Mesendoderm (in vitro differentiated cells): ENCODE measurements at regions not wholly inside any gene's neighbourhood (a gene's known extent, or its start where the extent isn't known, plus 50 kb on each side); places are given as distances from the start of the nearest gene placed in this dataset.
A peak's percentile ranks its signal among the peaks of the same experiment; 100 is the strongest.

Source experiments
- DNase-seq: peaks from one replicate; pipeline ENCODE4 v3.0.0; 2013
- H2AK5ac ChIP-seq: 2 replicates; pipeline ENCODE4 v1.6.1; 2013; ENCODE audit warnings: low read length, inconsistent platforms
- H2BK120ac ChIP-seq: 2 replicates; pipeline ENCODE4 v1.6.1; 2013; ENCODE audit warnings: low read depth, mild to moderate bottlenecking, low read length, moderate library complexity, mixed read lengths
- H2BK15ac ChIP-seq: replicated peaks from 2 replicates; pipeline ENCODE4 v1.6.1; 2013; ENCODE audit warnings: low read depth, mild to moderate bottlenecking, moderate library complexity
- H2BK5ac ChIP-seq: 2 replicates; pipeline ENCODE4 v1.6.1; 2013; ENCODE audit warnings: low read length, inconsistent platforms
- H3K18ac ChIP-seq: 2 replicates; pipeline ENCODE4 v1.6.1; 2013; ENCODE audit warnings: mild to moderate bottlenecking, low read length, mixed read lengths
- H3K23ac ChIP-seq: one replicate; pipeline ENCODE4 v1.6.1; 2013; ENCODE audit warnings: low read length
- H3K27ac ChIP-seq: 2 replicates; pipeline ENCODE4 v1.5.1; 2013; ENCODE audit warnings: low read depth, mild to moderate bottlenecking, inconsistent platforms, low read length, moderate library complexity
- H3K27me3 ChIP-seq: 2 replicates; pipeline ENCODE4 v1.6.1; 2013; ENCODE audit warnings: low read length, control low read depth, mild to moderate bottlenecking, inconsistent platforms; ENCODE audit not compliant: insufficient read depth, poor library complexity
- H3K36me3 ChIP-seq: 2 replicates; pipeline ENCODE4 v1.6.1; 2013; ENCODE audit warnings: low read length, inconsistent platforms; ENCODE audit not compliant: control insufficient read depth, insufficient read depth
- H3K4ac ChIP-seq: one replicate; pipeline ENCODE4 v1.6.1; 2013; ENCODE audit warnings: low read depth, mild to moderate bottlenecking, low read length, moderate library complexity
- H3K4me1 ChIP-seq: 2 replicates; pipeline ENCODE4 v1.6.1; 2013; ENCODE audit warnings: low read depth, low read length, inconsistent platforms; ENCODE audit not compliant: control insufficient read depth
- H3K4me2 ChIP-seq: 2 replicates; pipeline ENCODE4 v1.6.1; 2013; ENCODE audit warnings: low read length
- H3K4me3 ChIP-seq: 2 replicates; pipeline ENCODE4 v1.5.1; 2013; ENCODE audit warnings: mild to moderate bottlenecking, low read length
- H3K56ac ChIP-seq: one replicate; pipeline ENCODE4 v1.6.1; 2013; ENCODE audit warnings: low read length
- H3K79me1 ChIP-seq: 2 replicates; pipeline ENCODE4 v1.6.1; 2013; ENCODE audit warnings: low read length, inconsistent platforms
- H3K79me2 ChIP-seq: 2 replicates; pipeline ENCODE4 v1.6.1; 2013; ENCODE audit warnings: mild to moderate bottlenecking, low read length; ENCODE audit not compliant: control insufficient read depth, insufficient read depth
- H3K9ac ChIP-seq: 2 replicates; pipeline ENCODE4 v1.6.1; 2013; ENCODE audit warnings: low read length, inconsistent platforms
- H4K5ac ChIP-seq: one replicate; pipeline ENCODE4 v1.6.1; 2013; ENCODE audit warnings: low read length
- H4K8ac ChIP-seq: one replicate; pipeline ENCODE4 v1.6.1; 2013; ENCODE audit warnings: low read depth, mild to moderate bottlenecking, control low read depth, low read length, moderate library complexity
- WGBS: extraction: QIAGEN DNeasy Blood & Tissue Kit; methylation state at CpG from one replicate; pipeline ENCODE4 v1.1.7; 2013; ENCODE audit warnings: low lambda C conversion rate, missing lambda C conversion rate; ENCODE audit not compliant: insufficient coverage; ENCODE audit errors: extremely low coverage; 5-methylcytosine and 5-hydroxymethylcytosine counted together

GRCh38 chr4:138680989-138681604, 334.5 kb upstream of the NOCT start:
- no peak overlapping the region for H2BK120ac ChIP-seq
- H3K27me3 ChIP-seq = no peaks in the 10 kb centered on the region
- H3K4me3 ChIP-seq = no peak overlapping the region
- no peaks in the 10 kb centered on the region for H3K79me1 ChIP-seq
- no peak overlapping the region for H3K4me2 ChIP-seq
- no peak overlapping the region for H3K9ac ChIP-seq
- H2BK5ac ChIP-seq = no peak overlapping the region
- H4K8ac ChIP-seq = no peak overlapping the region
- H3K4me1 ChIP-seq = no peaks in the 10 kb centered on the region
- no peaks in the 10 kb centered on the region for H3K36me3 ChIP-seq
- H2AK5ac ChIP-seq = no peak overlapping the region
- H3K56ac ChIP-seq = no peak overlapping the region
- no peak overlapping the region for H3K4ac ChIP-seq
- no peak overlapping the region for H4K5ac ChIP-seq
- no CpG with 5 or more reads among the region's 7 CpGs for WGBS
- no peak overlapping the region for H3K27ac ChIP-seq
- no peak overlapping the region for H3K23ac ChIP-seq
- no peaks in the 10 kb centered on the region for H3K79me2 ChIP-seq
- H2BK15ac ChIP-seq = no peak overlapping the region
- DNase-seq = peak; percentile 72
- H3K18ac ChIP-seq = no peak overlapping the region

GRCh38 chr4:138680256-138680655, 335.3 kb upstream of the NOCT start:
- no peak overlapping the region for H2AK5ac ChIP-seq
- no peaks in the 10 kb centered on the region for H3K27me3 ChIP-seq
- H4K8ac ChIP-seq = no peak overlapping the region
- no peak overlapping the region for H3K27ac ChIP-seq
- no peak overlapping the region for H2BK5ac ChIP-seq
- H3K79me2 ChIP-seq = no peaks in the 10 kb centered on the region
- no peak overlapping the region for H2BK15ac ChIP-seq
- H3K4me2 ChIP-seq = no peak overlapping the region
- H3K79me1 ChIP-seq = no peaks in the 10 kb centered on the region
- H2BK120ac ChIP-seq = no peak overlapping the region
- no peak overlapping the region for H3K56ac ChIP-seq
- H3K23ac ChIP-seq = no peak overlapping the region
- no peaks in the 10 kb centered on the region for H3K4me1 ChIP-seq
- WGBS = no CpG with 5 or more reads among the region's 3 CpGs
- H3K9ac ChIP-seq = no peak overlapping the region
- H3K4me3 ChIP-seq = no peak overlapping the region
- DNase-seq = no peak
- no peak overlapping the region for H3K18ac ChIP-seq
- no peaks in the 10 kb centered on the region for H3K36me3 ChIP-seq
- no peak overlapping the region for H3K4ac ChIP-seq
- no peak overlapping the region for H4K5ac ChIP-seq

GRCh38 chr4:138678985-138679746, 336.4 kb upstream of the NOCT start:
- Histone ChIP-seq H3K23ac (no peak overlapping the region), H4K8ac (no peak overlapping the region), H3K4ac (no peak overlapping the region), H2BK5ac (no peak overlapping the region), H3K36me3 (no peaks in the 10 kb centered on the region), H2BK15ac (no peak overlapping the region), H3K18ac (peak overlapping the region; percentile 46), H3K79me1 (no peaks in the 10 kb centered on the region), H3K4me2 (no peak overlapping the region), H3K27ac (no peak overlapping the region), H3K27me3 (no peaks in the 10 kb centered on the region), H2BK120ac (peak overlapping the region; percentile 69), H3K56ac (no peak overlapping the region), H3K4me1 (no peaks in the 10 kb centered on the region), H2AK5ac (no peak overlapping the region), H3K9ac (no peak overlapping the region), H3K4me3 (no peak overlapping the region), H3K79me2 (no peaks in the 10 kb centered on the region), H4K5ac (no peak overlapping the region)
- no peak for DNase-seq
- no CpG with 5 or more reads among the region's 10 CpGs for WGBS

- Histone ChIP-seq H2BK15ac (no peak overlapping the region), H3K4ac (no peak overlapping the region), H4K5ac (no peak overlapping the region), H2BK5ac (no peak overlapping the region), H3K4me2 (no peak overlapping the region), H2BK120ac (peak overlapping the region; percentile 62), H3K79me2 (no peaks in the 10 kb centered on the region), H4K8ac (no peak overlapping the region), H2AK5ac (no peak overlapping the region), H3K27ac (no peak overlapping the region), H3K9ac (no peak overlapping the region), H3K4me3 (no peak overlapping the region), H3K18ac (peak overlapping the region; percentile 23), H3K36me3 (no peaks in the 10 kb centered on the region), H3K56ac (no peak overlapping the region), H3K27me3 (no peaks in the 10 kb centered on the region), H3K79me1 (no peaks in the 10 kb centered on the region), H3K23ac (no peak overlapping the region), H3K4me1 (no peaks in the 10 kb centered on the region)
- WGBS = no CpG with 5 or more reads among the region's 1 CpG
- DNase-seq = no peak
These were observed 337.8 kb upstream of the NOCT start for GRCh38 chr4:138677748-138678147.

- Histone ChIP-seq H2BK5ac (no peak overlapping the region), H4K5ac (no peak overlapping the region), H3K23ac (no peak overlapping the region), H3K27me3 (no peaks in the 10 kb centered on the region), H3K4me3 (no peak overlapping the region), H3K4me2 (no peak overlapping the region), H4K8ac (no peak overlapping the region), H2BK15ac (no peak overlapping the region), H3K18ac (no peak overlapping the region), H3K4ac (no peak overlapping the region), H3K9ac (no peak overlapping the region), H3K36me3 (no peaks in the 10 kb centered on the region), H2BK120ac (no peak overlapping the region), H3K79me2 (no peaks in the 10 kb centered on the region), H2AK5ac (no peak overlapping the region), H3K27ac (no peak overlapping the region), H3K79me1 (no peaks in the 10 kb centered on the region), H3K56ac (no peak overlapping the region), H3K4me1 (no peaks in the 10 kb centered on the region)
- DNase-seq = no peak
- WGBS = no CpG with 5 or more reads among the region's 4 CpGs
These were observed 338.4 kb upstream of the NOCT start for GRCh38 chr4:138677212-138677611.
